Vagina (tissue), 2 donors: ENCODE measurements at regions not wholly inside any gene's neighbourhood (a gene's known extent, or its start where the extent isn't known, plus 50 kb on each side); places are given as distances from the start of the nearest gene placed in this dataset.

Experiments used
- DNase-seq, 2 donors: peaks; one replicate each; pipeline ENCODE4 v3.0.0-alpha.2; 2017; ENCODE audit errors: extremely low spot score in 2 of 2
- H3K27ac ChIP-seq: fragments of 200-600 bp; sonication (generic); one replicate; pipeline ENCODE4 v1.5.1; 2019
- H3K27me3 ChIP-seq: fragments of 200-600 bp; sonication (generic); one replicate; pipeline ENCODE4 v1.5.1; 2019
- H3K36me3 ChIP-seq, 2 donors: fragments of 200-600 bp; sonication (generic); one replicate each; pipeline ENCODE4 v1.5.1; 2017 to 2019
- H3K4me1 ChIP-seq: fragments of 200-600 bp; sonication (generic); one replicate; pipeline ENCODE4 v1.5.1; 2019
- H3K4me3 ChIP-seq, 2 donors: fragments of 200-600 bp; sonication (generic); 1 replicate in 1 of 2; 2 replicates in 1 of 2; pipeline ENCODE4 v1.5.1; 2016 to 2019
- H3K9me3 ChIP-seq: fragments of 200-600 bp; sonication (generic); one replicate; pipeline ENCODE4 v1.5.1; 2019
- POLR2A ChIP-seq, 2 donors: fragments of 450-650 bp; IDR thresholded peaks; one replicate each; pipeline ENCODE4 v1.6.1; 2017; ENCODE audit warnings: antibody characterized with exemption in 2 of 2, mild to moderate bottlenecking in 2 of 2, moderate library complexity in 2 of 2
- POLR2AphosphoS5 ChIP-seq, 2 donors: sonication (generic); formaldehyde crosslinking; IDR thresholded peaks; one replicate each; pipeline ENCODE4 v1.9.0; 2017; ENCODE audit warnings: antibody characterized with exemption in 2 of 2, mild to moderate bottlenecking in 2 of 2, low read depth in 1 of 2; ENCODE audit not compliant: insufficient read depth in 1 of 2
- intact Hi-C: fragments of 100-400 bp; cut with DNase I; formaldehyde crosslinking; loops from one replicate; pipeline ENCODE4 v1.15.1; 2023
- TF ChIP-seq, protein P1 (sequence below), 3 experiments: fragments of 450-650 bp in 2 of 3; fragments of 200-600 bp in 1 of 3; sonication (generic) in 1 of 3; IDR thresholded peaks; one replicate each; pipeline ENCODE4 v1.5.1; 2017 to 2019; ENCODE audit warnings: antibody characterized with exemption in 3 of 3, mild to moderate bottlenecking in 2 of 3, moderate library complexity in 2 of 3

- intact Hi-C loops: no loop called here
- H3K27ac ChIP-seq: no peak overlapping the region
- no peaks in the 10 kb centered on the region for H3K4me1 ChIP-seq
- no peaks in the 10 kb centered on the region for H3K27me3 ChIP-seq
- no peak for DNase-seq
- H3K9me3 ChIP-seq: no peaks in the 10 kb centered on the region
- TF ChIP-seq, protein P1, sequence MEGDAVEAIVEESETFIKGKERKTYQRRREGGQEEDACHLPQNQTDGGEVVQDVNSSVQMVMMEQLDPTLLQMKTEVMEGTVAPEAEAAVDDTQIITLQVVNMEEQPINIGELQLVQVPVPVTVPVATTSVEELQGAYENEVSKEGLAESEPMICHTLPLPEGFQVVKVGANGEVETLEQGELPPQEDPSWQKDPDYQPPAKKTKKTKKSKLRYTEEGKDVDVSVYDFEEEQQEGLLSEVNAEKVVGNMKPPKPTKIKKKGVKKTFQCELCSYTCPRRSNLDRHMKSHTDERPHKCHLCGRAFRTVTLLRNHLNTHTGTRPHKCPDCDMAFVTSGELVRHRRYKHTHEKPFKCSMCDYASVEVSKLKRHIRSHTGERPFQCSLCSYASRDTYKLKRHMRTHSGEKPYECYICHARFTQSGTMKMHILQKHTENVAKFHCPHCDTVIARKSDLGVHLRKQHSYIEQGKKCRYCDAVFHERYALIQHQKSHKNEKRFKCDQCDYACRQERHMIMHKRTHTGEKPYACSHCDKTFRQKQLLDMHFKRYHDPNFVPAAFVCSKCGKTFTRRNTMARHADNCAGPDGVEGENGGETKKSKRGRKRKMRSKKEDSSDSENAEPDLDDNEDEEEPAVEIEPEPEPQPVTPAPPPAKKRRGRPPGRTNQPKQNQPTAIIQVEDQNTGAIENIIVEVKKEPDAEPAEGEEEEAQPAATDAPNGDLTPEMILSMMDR (IDR thresholded peaks at IDR 0.05): no peak
- no peaks in the 10 kb centered on the region for H3K36me3 ChIP-seq
- H3K4me3 ChIP-seq: no peak overlapping the region
Observed at GRCh38 chr9:78548670-78549069, 251.7 kb downstream of the PSAT1 start.

DNA sequence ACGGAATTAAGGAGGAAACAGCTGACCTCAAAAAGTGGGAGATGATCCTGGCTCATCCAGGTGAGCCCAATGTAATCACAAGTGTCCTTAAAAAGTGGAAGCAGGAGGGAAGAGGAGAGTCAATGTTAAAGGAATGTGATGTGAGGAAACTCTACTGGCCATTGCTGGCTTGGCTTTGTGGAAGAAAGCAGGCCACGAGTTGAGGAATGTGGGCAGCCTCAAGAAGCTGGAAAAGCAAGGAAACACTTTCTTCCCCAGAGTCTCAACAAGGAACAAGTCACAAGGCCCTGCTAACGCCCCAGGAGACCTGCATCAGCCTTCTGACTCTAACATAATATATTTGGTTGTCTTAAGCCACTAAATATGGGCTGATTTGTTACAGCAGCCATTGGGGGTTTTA is 252.8 kb downstream of the PSAT1 start:
- Histone ChIP-seq H3K36me3 (no peaks in the 10 kb centered on the region), H3K9me3 (no peaks in the 10 kb centered on the region), H3K4me1 (no peaks in the 10 kb centered on the region), H3K4me3 (no peak overlapping the region), H3K27me3 (no peaks in the 10 kb centered on the region), H3K27ac (no peak overlapping the region)
- TF ChIP-seq POLR2A (IDR thresholded peaks at IDR 0.05): no peak
- no peak for TF ChIP-seq POLR2AphosphoS5 (IDR thresholded peaks at IDR 0.05; ENCODE audit: insufficient read depth in 1 of 2, low read depth in 1 of 2)
- TF ChIP-seq, protein P1 (IDR thresholded peaks at IDR 0.05): no peak
- intact Hi-C loops: no loop called here
- no peak for DNase-seq

DNA sequence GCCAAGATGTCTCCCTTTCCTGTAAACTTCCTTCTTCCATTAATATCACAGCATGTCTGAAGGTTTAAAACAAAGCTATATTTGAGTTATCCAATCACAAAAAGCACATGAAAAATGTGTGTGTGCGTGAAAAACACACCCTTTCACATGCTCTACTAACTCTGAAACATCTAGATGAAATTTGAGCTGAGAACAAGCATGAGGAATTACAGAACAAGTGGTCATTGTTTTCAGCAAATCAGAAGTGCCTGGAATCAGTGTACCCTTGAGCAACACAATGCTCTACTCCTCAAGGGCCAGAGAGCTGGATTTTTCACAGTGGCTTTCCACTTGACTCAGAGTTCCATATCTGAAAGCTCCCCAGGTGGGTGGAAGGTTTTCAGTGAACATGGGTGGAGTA is 255.9 kb downstream of the PSAT1 start:
- H3K4me3 ChIP-seq: no peak overlapping the region
- intact Hi-C loops: no loop called here

DNA sequence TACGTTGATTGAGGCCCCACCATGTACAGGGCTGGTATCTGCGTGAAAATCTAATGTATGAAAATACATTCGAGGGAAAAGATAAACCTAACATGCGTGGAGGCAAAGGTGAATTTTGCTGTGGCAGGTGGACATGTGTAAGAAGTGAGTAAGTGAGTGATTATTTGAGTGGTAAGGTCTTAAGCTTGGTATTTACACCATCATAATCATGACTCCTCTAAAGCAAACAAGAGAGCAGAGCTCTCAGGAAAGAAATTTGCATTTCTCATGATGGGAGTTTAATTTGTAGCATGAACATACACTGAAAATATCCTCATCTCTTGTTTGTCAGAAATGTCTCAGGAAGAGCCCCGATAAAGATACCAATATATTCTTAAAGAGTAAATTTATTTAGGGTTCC is 260.6 kb downstream of the PSAT1 start:
- Histone ChIP-seq H3K4me3 (no peak overlapping the region), H3K27ac (no peak overlapping the region), H3K36me3 (no peaks in the 10 kb centered on the region), H3K9me3 (no peaks in the 10 kb centered on the region), H3K4me1 (no peaks in the 10 kb centered on the region), H3K27me3 (no peaks in the 10 kb centered on the region)
- DNase-seq: no peak
- no peak for TF ChIP-seq POLR2A (IDR thresholded peaks at IDR 0.05)
- no peak for TF ChIP-seq POLR2AphosphoS5 (IDR thresholded peaks at IDR 0.05; ENCODE audit: insufficient read depth in 1 of 2, low read depth in 1 of 2)
- TF ChIP-seq, protein P1 (IDR thresholded peaks at IDR 0.05): no peak
- intact Hi-C loops: no loop called here

More for the DNA sequence above, 255.9 kb downstream of the PSAT1 start:
- Histone ChIP-seq H3K36me3 (no peaks in the 10 kb centered on the region), H3K4me1 (no peaks in the 10 kb centered on the region), H3K27ac (no peak overlapping the region), H3K9me3 (no peaks in the 10 kb centered on the region), H3K27me3 (no peaks in the 10 kb centered on the region)
- DNase-seq: no peak
- TF ChIP-seq, protein P1 (IDR thresholded peaks at IDR 0.05): no peak
- no peak for TF ChIP-seq POLR2AphosphoS5 (IDR thresholded peaks at IDR 0.05; ENCODE audit: insufficient read depth in 1 of 2, low read depth in 1 of 2)
- no peak for TF ChIP-seq POLR2A (IDR thresholded peaks at IDR 0.05)

DNA sequence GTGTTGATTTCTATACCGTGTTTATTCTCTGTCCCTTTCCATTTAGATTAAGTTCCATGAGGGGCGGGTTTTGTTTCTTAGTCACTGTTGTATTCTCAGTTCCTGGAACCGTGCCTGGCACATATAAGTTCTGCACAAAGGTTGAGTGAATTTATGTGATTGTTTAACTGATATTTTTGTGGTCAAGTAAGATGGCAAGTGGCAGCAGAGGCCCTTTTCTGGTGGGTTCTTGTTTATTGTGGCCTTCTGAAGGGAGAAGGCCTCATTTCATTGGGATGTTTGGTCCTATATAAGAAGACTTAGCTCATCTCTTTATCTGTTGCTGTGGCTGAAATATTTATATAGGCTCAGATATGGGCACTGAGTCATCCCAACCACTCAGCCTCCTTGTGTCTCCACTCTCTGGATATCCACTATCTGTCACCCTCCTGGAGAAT is 262.5 kb downstream of the PSAT1 start:
- Histone ChIP-seq H3K9me3 (no peaks in the 10 kb centered on the region), H3K36me3 (no peaks in the 10 kb centered on the region), H3K4me3 (no peak overlapping the region), H3K27me3 (no peaks in the 10 kb centered on the region), H3K27ac (no peak overlapping the region), H3K4me1 (no peaks in the 10 kb centered on the region)
- DNase-seq: no peak
- TF ChIP-seq POLR2AphosphoS5 (IDR thresholded peaks at IDR 0.05; ENCODE audit: insufficient read depth in 1 of 2, low read depth in 1 of 2) (no peak), POLR2A (IDR thresholded peaks at IDR 0.05) (no peak)
- TF ChIP-seq, protein P1 (IDR thresholded peaks at IDR 0.05): no peak
- intact Hi-C loops: no loop called here
